HuH-7 (cell line): ENCODE measurements at regions not wholly inside any gene's neighbourhood (a gene's known extent, or its start where the extent isn't known, plus 50 kb on each side); places are given as distances from the start of the nearest gene placed in this dataset.
"Not testable (repeated sequence)": the region's sequence is repeated elsewhere in the genome, so short reads cannot be mapped to it uniquely, and the experiment has no call there.

ENCODE experiments used
- DNase-seq: peaks from one replicate; pipeline ENCODE4 v3.0.0; 2011; ENCODE audit warnings: low spot score

GRCh38 chr14:23861666-23862065 lies 91.9 kb upstream of the DHRS4 start:
- DNase-seq, result no peak

GRCh38 chr14:23862513-23862912 lies 91.1 kb upstream of the DHRS4 start:
- no peak for DNase-seq

GRCh38 chr14:23863836-23864235 lies 89.7 kb upstream of the DHRS4 start:
- no peak for DNase-seq

GRCh38 chr14:23864259-23864658 lies 89.3 kb upstream of the DHRS4 start:
- DNase-seq, result no peak

- DNase-seq, result no peak
Observed at GRCh38 chr14:23864861-23865260, 88.7 kb upstream of the DHRS4 start.

- no peak for DNase-seq
Observed at GRCh38 chr14:23865502-23865901, 88.1 kb upstream of the DHRS4 start.

- DNase-seq, result no peak
Observed at GRCh38 chr14:23866269-23866668, 87.3 kb upstream of the DHRS4 start.

GRCh38 chr14:23869078-23869719 lies 84.4 kb upstream of the DHRS4 start:
- DNase-seq, result no peak

GRCh38 chr14:23876160-23876750 lies 77.3 kb upstream of the DHRS4 start:
- no peak for DNase-seq

- no peak for DNase-seq
Observed at GRCh38 chr14:23877111-23877510, 76.5 kb upstream of the DHRS4 start.

- no peak for DNase-seq
Observed at GRCh38 chr14:23877538-23878180, 75.9 kb upstream of the DHRS4 start.

GRCh38 chr14:23881282-23881681 lies 72.3 kb upstream of the DHRS4 start:
- no peak for DNase-seq

GRCh38 chr14:23883684-23884540 lies 69.7 kb upstream of the DHRS4 start:
- peak; percentile 74 for DNase-seq

- DNase-seq, result no peak
Observed at GRCh38 chr14:23884541-23884904, 69.0 kb upstream of the DHRS4 start.

- DNase-seq, result no peak
Observed at GRCh38 chr14:23887536-23887935, 66.0 kb upstream of the DHRS4 start.

GRCh38 chr14:23891717-23892116 lies 61.9 kb upstream of the DHRS4 start:
- DNase-seq, result not testable (repeated sequence)

- DNase-seq, result not testable (repeated sequence)
Observed at GRCh38 chr14:23892289-23892688, 61.3 kb upstream of the DHRS4 start.

- no peak for DNase-seq
Observed at GRCh38 chr14:23894362-23895052, 59.1 kb upstream of the DHRS4 start.

GRCh38 chr14:23895053-23895419 lies 58.5 kb upstream of the DHRS4 start:
- DNase-seq, result no peak

GRCh38 chr14:23895480-23895879 lies 58.1 kb upstream of the DHRS4 start:
- DNase-seq, result no peak

- no peak for DNase-seq
Observed at GRCh38 chr14:23896609-23897153, 56.9 kb upstream of the DHRS4 start.

GRCh38 chr14:23897291-23897690 lies 56.3 kb upstream of the DHRS4 start:
- DNase-seq, result not testable (repeated sequence)
